HG03159 (cell line): ENCODE measurements at regions not wholly inside any gene's neighbourhood (a gene's known extent, or its start where the extent isn't known, plus 50 kb on each side); places are given as distances from the start of the nearest gene placed in this dataset.
A peak's percentile ranks its signal among the peaks of the same experiment; 100 is the strongest.
"Not testable (repeated sequence)": the region's sequence is repeated elsewhere in the genome, so short reads cannot be mapped to it uniquely, and the experiment has no call there.

Experiments used
- ATAC-seq: cut with Tn5 transposase; IDR thresholded peaks from one replicate; pipeline ENCODE4 v1.9.1; 2021; ENCODE audit warnings: mild to moderate bottlenecking, moderate library complexity; ENCODE audit not compliant: unreplicated experiment

DNA sequence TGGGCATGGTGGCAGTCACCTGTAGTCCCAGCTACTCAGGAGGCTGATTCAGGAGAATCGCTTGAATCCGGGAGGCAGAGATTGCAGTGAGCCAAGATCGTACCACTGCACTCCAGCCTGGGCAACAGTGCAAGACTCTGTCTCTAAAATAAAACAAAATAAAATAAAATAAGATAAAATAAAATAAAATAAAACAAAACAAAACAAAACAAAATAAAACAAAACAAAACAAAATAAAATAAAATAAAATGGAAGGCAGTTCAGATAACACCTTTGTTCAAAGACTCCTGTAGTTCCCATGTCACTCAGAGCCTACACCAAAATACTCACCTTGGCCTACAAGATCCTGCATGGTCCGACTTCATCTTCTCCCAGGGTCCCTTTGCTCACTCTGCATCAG lies 61.3 kb downstream of the SYF2 start:
- ATAC-seq = not testable (repeated sequence)

GRCh38 chr1:25170439-25170838 lies 61.9 kb downstream of the SYF2 start:
- ATAC-seq = no peak

DNA sequence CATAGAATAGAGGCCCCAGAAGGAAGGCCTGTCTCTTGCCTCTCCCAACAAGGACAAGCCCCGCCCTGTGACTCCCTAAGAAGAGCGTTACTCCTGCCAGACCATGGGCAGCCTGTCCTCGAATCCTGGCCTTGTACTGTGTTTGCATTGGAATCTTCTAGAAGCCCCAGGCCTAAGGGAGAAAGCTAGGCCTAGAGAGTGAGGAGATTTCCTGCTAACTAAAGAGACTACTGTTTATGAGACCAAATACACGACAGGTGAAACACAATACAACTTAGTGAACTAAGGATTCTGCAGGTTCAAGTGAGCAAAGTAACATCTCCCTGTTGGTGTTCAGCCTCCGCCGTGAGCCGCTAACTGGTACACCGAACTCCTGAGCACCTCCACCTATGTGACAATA lies 62.7 kb downstream of the SYF2 start:
- ATAC-seq = no peak

GRCh38 chr1:25169168-25169567 lies 63.1 kb downstream of the SYF2 start:
- no peak for ATAC-seq

DNA sequence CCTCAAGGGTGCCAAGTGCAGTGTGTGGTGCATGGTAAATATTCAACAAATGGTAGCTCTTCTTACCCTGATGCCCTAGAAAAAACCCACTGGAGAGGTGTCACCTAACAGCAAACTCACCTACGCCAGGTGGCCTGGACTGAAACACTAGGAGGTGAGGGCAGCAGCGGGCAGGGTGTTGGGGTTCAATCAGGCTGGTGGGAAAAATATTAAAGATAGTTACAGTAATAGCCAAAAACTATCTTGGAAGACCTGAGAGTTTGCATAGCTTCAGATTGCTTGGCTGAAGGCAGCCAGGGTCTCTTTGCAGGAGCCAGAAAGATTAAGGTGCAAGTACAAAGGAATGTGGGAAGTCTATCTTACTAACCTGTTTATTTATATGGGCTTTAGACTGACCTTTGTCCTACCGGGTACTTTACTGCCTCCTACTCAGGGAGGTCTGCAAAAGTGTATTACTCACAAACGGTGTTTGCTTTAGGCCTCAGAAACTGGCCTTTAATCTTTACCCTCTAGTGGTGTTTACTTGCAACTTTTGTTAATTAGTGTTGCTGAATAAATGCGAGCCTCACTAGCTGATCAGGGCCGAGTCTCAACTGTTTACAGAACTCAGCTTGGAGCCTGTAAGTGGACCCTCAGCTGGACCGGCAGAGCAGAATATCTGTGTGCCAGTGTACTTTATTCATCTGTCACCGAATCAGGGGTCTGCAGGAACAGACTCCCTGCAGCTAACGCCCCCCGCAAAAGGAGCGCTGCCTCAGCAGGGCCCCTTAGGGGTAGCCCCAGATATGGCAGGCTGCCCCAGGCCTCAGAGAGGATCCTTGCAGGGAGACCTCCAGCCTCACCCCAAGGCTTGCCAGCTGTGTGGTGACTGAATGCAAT lies 63.9 kb downstream of the SYF2 start:
- ATAC-seq = no peak

- no peak for ATAC-seq
Measured at GRCh38 chr1:25167269-25168192, 64.8 kb downstream of the SYF2 start.

- no peak for ATAC-seq
Measured at GRCh38 chr1:25166847-25167246, 65.5 kb downstream of the SYF2 start.

DNA sequence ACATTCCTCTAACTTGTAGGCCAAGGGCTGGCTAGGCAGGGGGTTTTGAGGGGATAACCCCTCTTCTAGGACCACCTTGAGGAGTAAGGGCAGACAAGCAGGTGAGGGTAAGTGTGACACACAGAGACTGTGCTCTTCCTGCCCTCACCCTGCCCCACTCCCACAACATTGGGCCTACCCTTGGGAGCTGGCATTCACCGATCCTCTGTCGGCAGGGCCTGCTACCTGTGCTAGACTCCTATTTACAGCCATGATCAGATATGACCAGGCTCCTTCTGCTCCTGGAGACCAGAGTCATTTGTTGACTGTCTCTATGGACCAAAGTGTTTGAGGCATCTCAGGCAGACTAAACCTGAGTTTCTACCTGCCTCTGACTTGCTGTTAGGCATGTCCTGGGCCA lies 68.3 kb downstream of the SYF2 start:
- ATAC-seq = no peak

DNA sequence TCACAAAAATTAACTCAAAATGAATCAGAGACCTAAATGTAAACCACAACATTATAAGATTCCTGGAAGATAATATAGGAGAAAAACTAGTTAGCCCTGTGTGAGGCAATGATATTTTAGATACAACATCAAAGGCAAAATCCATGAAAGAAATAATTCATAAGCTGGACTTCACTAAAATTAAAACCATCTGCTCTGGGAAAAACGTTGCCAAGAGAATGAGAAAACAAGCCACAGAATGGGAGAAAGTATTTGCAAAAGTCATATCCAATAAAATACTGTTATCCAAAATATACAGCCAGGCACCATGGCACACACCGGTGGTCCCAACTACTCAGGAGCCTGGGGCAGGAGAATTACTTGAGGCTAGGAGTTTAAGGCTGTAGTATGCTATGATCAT lies 70.3 kb downstream of the SYF2 start:
- no peak for ATAC-seq

GRCh38 chr1:25157846-25158245 lies 74.5 kb downstream of the SYF2 start:
- ATAC-seq = no peak

DNA sequence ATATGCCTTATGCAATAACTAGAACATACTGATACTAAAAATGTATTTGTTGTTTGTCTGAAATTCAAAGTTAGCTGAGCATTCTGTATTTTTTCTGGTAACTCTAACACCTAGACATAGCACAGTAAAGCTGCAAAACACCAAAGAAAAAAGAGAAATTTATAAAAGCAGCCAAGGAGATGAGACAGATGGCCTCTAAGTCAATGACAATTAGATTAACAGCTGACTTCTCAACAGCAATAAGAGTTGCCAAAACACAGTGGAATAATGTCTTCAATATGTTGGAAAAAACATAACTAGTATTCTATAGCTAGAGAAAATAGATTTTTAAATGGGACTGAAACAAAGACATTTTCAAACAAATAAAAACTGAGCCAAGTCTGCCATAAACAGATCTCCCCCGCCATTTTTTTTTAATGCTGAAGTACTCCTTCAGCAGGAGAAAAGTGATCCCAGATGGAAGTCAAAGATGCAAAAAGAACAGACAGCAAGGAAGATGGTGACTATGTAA lies 81.3 kb downstream of the SYF2 start:
- no peak for ATAC-seq

DNA sequence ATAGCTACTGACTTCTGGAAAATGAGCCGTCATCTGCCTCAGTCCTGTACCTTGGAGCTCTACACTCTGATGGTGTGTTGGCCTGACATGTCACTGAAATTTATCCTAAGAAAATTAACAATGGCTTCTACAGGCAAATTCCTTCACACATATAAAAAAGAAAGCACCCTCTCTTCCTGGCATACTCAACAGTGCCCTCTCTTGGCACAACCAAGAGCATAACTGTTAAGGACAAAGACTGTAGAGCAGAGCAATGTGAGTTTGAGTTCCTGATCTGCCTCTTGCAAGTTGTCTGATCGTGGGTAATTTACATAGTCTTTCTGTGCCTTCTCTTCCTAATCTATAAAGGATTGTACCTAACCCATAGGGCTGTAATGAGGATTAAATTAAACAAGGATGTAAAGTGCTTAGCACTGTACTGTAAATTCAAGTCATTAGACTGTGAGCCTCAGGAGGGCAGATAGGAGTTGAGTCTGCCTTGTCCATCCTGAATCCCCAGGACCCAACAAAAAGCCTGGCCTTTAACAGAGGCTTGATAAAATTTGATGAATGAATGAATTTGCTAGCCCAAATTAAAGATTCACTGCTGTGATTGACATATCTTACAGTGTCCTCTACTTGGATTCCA lies 83.5 kb downstream of the SYF2 start:
- no peak for ATAC-seq

DNA sequence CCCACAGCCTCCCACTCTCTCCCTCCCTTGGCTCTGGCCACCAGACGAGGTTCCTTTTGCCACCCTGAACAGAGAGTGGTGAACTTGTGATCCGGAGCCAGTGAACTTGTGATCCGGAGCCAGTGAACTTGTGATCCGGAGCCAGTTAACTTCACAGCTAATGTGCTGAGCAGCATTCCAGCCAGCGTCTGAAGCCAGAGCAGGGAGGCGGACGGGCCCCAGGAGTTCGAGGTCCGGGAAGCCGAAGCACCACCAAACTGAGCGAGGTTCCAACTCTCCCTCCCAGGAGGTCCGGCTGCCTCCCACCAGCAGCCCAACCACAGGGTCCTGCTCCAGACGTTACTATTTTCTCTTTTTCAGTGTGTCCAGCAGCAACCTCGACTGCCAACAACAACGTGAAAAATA lies 85.8 kb downstream of the SYF2 start:
- ATAC-seq = no peak

GRCh38 chr1:25145775-25146393 lies 86.4 kb downstream of the SYF2 start:
- no peak for ATAC-seq

GRCh38 chr1:25140073-25140797 lies 92.1 kb downstream of the SYF2 start:
- ATAC-seq = peak; percentile 86

DNA sequence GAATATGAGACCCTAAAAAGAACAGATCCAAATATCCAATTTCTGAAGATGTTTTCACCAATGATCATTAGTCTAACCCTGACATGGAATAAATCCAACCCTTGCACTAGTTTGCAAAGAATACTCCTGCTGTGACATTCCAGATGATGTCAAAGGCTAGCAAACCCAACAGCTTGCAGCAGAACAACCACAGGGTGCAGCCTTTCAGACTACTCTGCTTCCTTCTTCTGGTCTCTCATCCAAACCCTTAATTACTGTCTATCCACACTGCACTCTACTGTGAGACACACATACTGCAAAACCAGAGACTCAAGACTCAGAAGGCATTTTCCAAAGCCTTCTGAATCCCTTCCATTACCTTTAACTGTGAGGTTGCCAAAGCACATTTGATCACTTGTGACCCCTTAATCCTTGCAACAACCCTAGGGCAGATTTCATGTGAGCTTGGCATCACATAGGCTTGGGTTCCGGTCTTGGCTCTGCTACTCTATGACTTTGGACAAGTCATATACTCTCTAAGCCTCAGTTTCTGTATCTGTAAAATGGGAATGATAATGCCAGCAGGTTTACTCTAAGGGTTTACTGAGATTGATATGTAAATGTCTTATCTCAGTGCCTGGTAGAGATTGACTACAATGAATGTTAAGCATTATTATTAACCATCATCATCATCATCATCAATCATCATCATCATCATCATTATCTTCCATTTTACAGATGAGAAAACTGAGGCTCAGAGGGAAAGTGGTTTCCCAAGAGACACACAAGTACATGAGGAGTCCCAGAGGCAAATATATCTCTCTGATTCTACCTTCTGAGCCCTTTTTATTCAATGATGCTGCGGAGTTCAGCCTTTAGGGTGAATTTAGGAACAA lies 94.5 kb downstream of the SYF2 start:
- no peak for ATAC-seq

DNA sequence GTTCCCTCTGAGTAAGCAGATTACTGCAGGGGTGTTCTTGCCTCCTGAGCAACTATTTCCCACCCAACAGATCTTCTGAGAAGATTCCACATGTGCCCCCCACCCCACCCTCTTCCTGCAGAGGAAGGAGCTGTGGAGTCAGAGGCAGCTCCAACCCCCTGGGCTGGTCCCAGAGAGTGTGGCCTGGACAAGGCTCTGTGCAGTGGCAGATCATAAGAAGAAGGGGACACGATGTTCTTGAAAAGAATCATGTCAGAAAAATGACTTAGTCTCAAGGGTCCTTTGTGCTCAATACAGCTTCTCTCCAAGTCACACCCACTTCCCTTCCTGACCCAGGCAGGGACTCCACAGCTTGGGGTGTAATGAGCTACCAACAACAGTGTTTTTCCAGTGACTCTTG lies 95.2 kb downstream of the SYF2 start:
- no peak for ATAC-seq

DNA sequence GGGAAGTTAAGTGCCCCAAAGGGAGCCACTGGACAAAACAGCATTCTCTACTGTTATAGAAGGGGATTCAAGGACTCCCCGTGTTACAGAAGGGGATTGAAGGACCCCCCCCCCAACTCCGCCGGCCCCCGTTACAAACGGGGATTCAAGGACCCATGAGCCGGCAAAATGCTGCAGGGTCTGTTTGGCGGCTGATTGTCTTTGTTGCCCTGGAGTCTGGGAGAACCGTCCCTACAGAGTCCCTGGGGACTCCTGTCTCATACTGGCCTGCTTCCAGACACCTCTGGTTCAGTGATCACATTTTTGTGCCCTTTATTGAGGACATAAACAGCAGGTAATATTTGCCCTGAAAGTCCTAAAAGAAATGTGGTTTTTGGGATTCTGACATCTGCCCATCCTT lies 96.4 kb downstream of the SYF2 start:
- ATAC-seq = no peak

GRCh38 chr1:25134801-25135461 lies 97.4 kb downstream of the SYF2 start:
- no peak for ATAC-seq
